ENCODE measurements at regions not wholly inside any gene's neighbourhood (a gene's known extent, or its start where the extent isn't known, plus 50 kb on each side); places are given as distances from the start of the nearest gene placed in this dataset.
"Not testable (repeated sequence)": the region's sequence is repeated elsewhere in the genome, so short reads cannot be mapped to it uniquely, and the experiment has no call there.

GRCh38 chr5:155532621-155533311 lies 519.2 kb downstream of the KIF4B start:
- DNase-seq, result no peak

- DNase-seq, result no peak
Observed at GRCh38 chr5:155540000-155540595, 526.5 kb downstream of the KIF4B start.

- no peak for DNase-seq
Observed at GRCh38 chr5:155546075-155546474, 532.5 kb downstream of the KIF4B start.

GRCh38 chr5:155554500-155554899 lies 540.9 kb downstream of the KIF4B start:
- DNase-seq, result no peak

- no peak for DNase-seq
Observed at GRCh38 chr5:155556222-155556621, 542.7 kb downstream of the KIF4B start.

GRCh38 chr5:155556700-155557099 lies 543.1 kb downstream of the KIF4B start:
- DNase-seq, result no peak

- DNase-seq, result no peak
Observed at GRCh38 chr5:155562158-155562557, 548.6 kb downstream of the KIF4B start.

- DNase-seq, result no peak
Observed at GRCh38 chr5:155564541-155564940, 551.0 kb downstream of the KIF4B start.

- no peak for DNase-seq
Observed at GRCh38 chr5:155575861-155576260, 562.3 kb downstream of the KIF4B start.

- DNase-seq, result not testable (repeated sequence)
Observed at GRCh38 chr5:155586808-155587207, 573.3 kb downstream of the KIF4B start.

GRCh38 chr5:155587458-155587857 lies 573.9 kb downstream of the KIF4B start:
- no peak for DNase-seq

GRCh38 chr5:155591273-155591672 lies 577.7 kb downstream of the KIF4B start:
- DNase-seq, result no peak

GRCh38 chr5:155594270-155594669 lies 580.7 kb downstream of the KIF4B start:
- no peak for DNase-seq

- DNase-seq, result no peak
Observed at GRCh38 chr5:155595791-155596190, 582.2 kb downstream of the KIF4B start.

GRCh38 chr5:155598552-155598951 lies 585.0 kb downstream of the KIF4B start:
- DNase-seq, result no peak

GRCh38 chr5:155605920-155606319 lies 592.4 kb downstream of the KIF4B start:
- no peak for DNase-seq

GRCh38 chr5:155616779-155617392 lies 603.3 kb downstream of the KIF4B start:
- no peak for DNase-seq

GRCh38 chr5:155619688-155620087 lies 606.1 kb downstream of the KIF4B start:
- no peak for DNase-seq

- DNase-seq, result no peak
Observed at GRCh38 chr5:155620821-155621410, 607.4 kb downstream of the KIF4B start.

- no peak for DNase-seq
Observed at GRCh38 chr5:155624597-155625241, 611.2 kb downstream of the KIF4B start.

- no peak for DNase-seq
Observed at GRCh38 chr5:155625315-155625714, 611.8 kb downstream of the KIF4B start.

- no peak for DNase-seq
Observed at GRCh38 chr5:155625897-155626543, 612.5 kb downstream of the KIF4B start.

- no peak for DNase-seq
Observed at GRCh38 chr5:155626592-155626991, 613.0 kb downstream of the KIF4B start.
